Endothelial cell of umbilical vein (primary cell): ENCODE measurements at regions not wholly inside any gene's neighbourhood (a gene's known extent, or its start where the extent isn't known, plus 50 kb on each side); places are given as distances from the start of the nearest gene placed in this dataset.

ENCODE experiments used
- BruUV-seq: library from RNA; stranded (reverse); fragments of 400-500 nt; replicated peaks from 2 replicates; lab custom pipeline; 2021; lab: Mats Ljungman, UMichigan
- CTCF ChIA-PET: fragments of 300-600, 350-600 bp; sonication (Branson Sonifier 250); formaldehyde crosslinking; loops from one replicate; lab custom pipeline; 2021; ENCODE audit warnings: antibody characterized with exemption, inconsistent platforms; lab: Charles Lee
- POLR2A ChIA-PET: fragments of 300-600, 350-600 bp; sonication (Branson Sonifier 250); formaldehyde crosslinking; loops from one replicate; lab custom pipeline; 2021; ENCODE audit warnings: antibody characterized with exemption, inconsistent platforms; lab: Charles Lee
- DNase-seq: peaks from one replicate; pipeline ENCODE4 v3.0.0-alpha.2; 2011; ENCODE audit warnings: low read depth, low spot score
- FAIRE-seq: peaks from 2 replicates; lab custom pipeline; 2011; peaks lifted over from hg19 to GRCh38; lab: Jason Lieb, UNC
- H2AFZ ChIP-seq: 2 replicates; pipeline ENCODE4 v1.6.0; 2012; ENCODE audit warnings: low read depth, low read length, control low read depth, inconsistent platforms
- H3K27ac ChIP-seq: 2 replicates; pipeline ENCODE4 v1.5.1; 2011; ENCODE audit warnings: low read depth, mild to moderate bottlenecking, control low read depth, low read length, moderate library complexity; ENCODE audit not compliant: insufficient read depth
- H3K27me3 ChIP-seq, 2 experiments: 2 replicates each; pipeline versions ENCODE4 v1.6.0 to v1.6.1; 2011; ENCODE audit warnings: low read length in 2 of 2, mixed read lengths in 1 of 2; ENCODE audit not compliant: control insufficient read depth in 2 of 2, insufficient read depth in 2 of 2
- H3K36me3 ChIP-seq, 2 experiments: 2 replicates in 1 of 2; 3 replicates in 1 of 2; pipeline ENCODE4 v1.5.1; 2011; ENCODE audit warnings: low read length in 2 of 2, mild to moderate bottlenecking in 1 of 2, moderate library complexity in 1 of 2; ENCODE audit not compliant: control insufficient read depth in 2 of 2, insufficient read depth in 2 of 2; ENCODE audit errors: extremely low read depth in 1 of 2
- H3K4me1 ChIP-seq: 3 replicates; pipeline ENCODE4 v1.5.1; 2011; ENCODE audit warnings: mild to moderate bottlenecking, low read length; ENCODE audit not compliant: control insufficient read depth, insufficient read depth; ENCODE audit errors: extremely low read depth
- H3K4me2 ChIP-seq: 2 replicates; pipeline ENCODE4 v1.6.1; 2011; ENCODE audit warnings: low read length, control low read depth, mixed read lengths; ENCODE audit not compliant: insufficient read depth
- H3K4me3 ChIP-seq, 3 experiments: fragments of 200-600 bp in 1 of 3; sonication (generic), shearing (Covaris generic) in 1 of 3; replicated peaks in 1 of 3; 2 replicates each; pipeline ENCODE4 v1.5.1; 2011 to 2016; ENCODE audit warnings: control low read depth in 3 of 3, low read length in 3 of 3, mild to moderate bottlenecking in 2 of 3, inconsistent platforms in 1 of 3, low read depth in 1 of 3, moderate library complexity in 1 of 3; ENCODE audit not compliant: insufficient read depth in 1 of 3
- H3K79me2 ChIP-seq: 2 replicates; pipeline ENCODE4 v1.6.0; 2012; ENCODE audit warnings: low read length, inconsistent platforms; ENCODE audit not compliant: control insufficient read depth, insufficient read depth
- H3K9ac ChIP-seq: replicated peaks from 2 replicates; pipeline ENCODE3; 2011; ENCODE audit warnings: low read length, control low read depth; ENCODE audit not compliant: insufficient read depth; ENCODE audit errors: extremely low read depth
- H3K9me1 ChIP-seq: replicated peaks from 3 replicates; pipeline ENCODE4 v1.6.0; 2011; ENCODE audit warnings: mild to moderate bottlenecking, low read length; ENCODE audit not compliant: control insufficient read depth, insufficient read depth; ENCODE audit errors: extremely low read depth
- H3K9me3 ChIP-seq: replicated peaks from 2 replicates; pipeline ENCODE4 v1.5.1; 2012; ENCODE audit warnings: low read length, inconsistent platforms; ENCODE audit not compliant: control insufficient read depth, insufficient read depth
- H4K20me1 ChIP-seq: replicated peaks from 2 replicates; pipeline ENCODE3; 2011; ENCODE audit warnings: mild to moderate bottlenecking, low read length; ENCODE audit not compliant: control insufficient read depth, insufficient read depth; ENCODE audit errors: extremely low read depth
- EZH2 ChIP-seq: IDR thresholded peaks from 2 replicates; pipeline ENCODE4 v1.6.1; 2012; ENCODE audit warnings: borderline replicate concordance, low read depth, mild to moderate bottlenecking, moderate library complexity, low read length, inconsistent platforms; ENCODE audit not compliant: severe bottlenecking
- FOS ChIP-seq: IDR thresholded peaks from 2 replicates; pipeline ENCODE4 v1.6.1; 2011; ENCODE audit warnings: mild to moderate bottlenecking, low read length, moderate library complexity, borderline replicate concordance; ENCODE audit not compliant: insufficient read depth
- GATA2 ChIP-seq: IDR thresholded peaks from 2 replicates; pipeline ENCODE4 v1.7.0; 2011; ENCODE audit warnings: low read depth, mild to moderate bottlenecking, moderate library complexity, mixed read lengths, low read length; ENCODE audit not compliant: insufficient read length, insufficient read depth
- JUN ChIP-seq: IDR thresholded peaks from 2 replicates; pipeline ENCODE4 v1.6.1; 2011; ENCODE audit warnings: borderline replicate concordance, low read depth; ENCODE audit not compliant: insufficient read length, insufficient read depth
- MAX ChIP-seq: IDR thresholded peaks from 2 replicates; pipeline ENCODE4 v1.6.1; 2011; ENCODE audit not compliant: insufficient read depth, insufficient read length
- MYC ChIP-seq: IDR thresholded peaks from one replicate; pipeline ENCODE4 v1.6.1; 2011; ENCODE audit warnings: mild to moderate bottlenecking, low read depth, low read length
- POLR2A ChIP-seq: IDR thresholded peaks from 2 replicates; pipeline ENCODE4 v1.6.1; 2012; ENCODE audit warnings: low read depth, mild to moderate bottlenecking, control low read depth, low read length
- POLR2AphosphoS5 ChIP-seq: IDR thresholded peaks from 2 replicates; pipeline ENCODE4 v1.6.1; 2012; ENCODE audit warnings: low read depth, mild to moderate bottlenecking, control low read depth, low read length, moderate library complexity; ENCODE audit not compliant: insufficient read depth
- dilution Hi-C: fragments of 300-500 bp; cut with MboI; formaldehyde crosslinking; loops from one replicate; pipeline ENCODE4 v1.15.0; 2019; ENCODE audit warnings: low sequenced_read_pairs; ENCODE audit not compliant: extremely low pct_ligation_motif_present
- intact Hi-C: fragments of 100-400 bp; cut with micrococcal nuclease; formaldehyde crosslinking; loops from one replicate; pipeline ENCODE4 v1.10.0; 2022
- TF ChIP-seq, protein P1 (sequence below), 2 donors: IDR thresholded peaks; 1 replicate in 1 of 2; 2 replicates in 1 of 2; pipeline ENCODE4 v1.5.1; 2011; ENCODE audit warnings: low read length in 2 of 2, mild to moderate bottlenecking in 2 of 2, moderate library complexity in 2 of 2, control low read depth in 1 of 2, inconsistent platforms in 1 of 2, low read depth in 1 of 2; ENCODE audit not compliant: insufficient read depth in 1 of 2; ENCODE audit errors: extremely low read depth in 1 of 2

DNA sequence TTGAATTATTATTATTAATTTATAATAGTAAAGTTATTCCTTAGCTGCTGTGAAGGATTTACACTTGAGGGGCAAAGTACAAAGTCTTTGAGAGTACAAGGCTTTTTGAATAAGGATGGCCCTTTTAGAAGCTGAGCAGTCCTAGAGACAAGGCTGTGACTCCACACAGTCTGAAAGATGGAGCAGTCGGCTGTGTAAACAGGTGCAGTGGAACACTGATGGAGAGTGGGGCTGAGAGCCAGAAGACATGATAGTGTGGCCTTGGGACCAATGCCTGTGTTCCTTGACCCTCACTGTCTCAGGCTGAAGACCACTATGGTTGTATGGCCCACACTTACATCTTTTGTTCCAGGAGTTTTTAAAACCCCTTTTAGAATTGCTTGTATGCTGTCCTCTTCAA is 311.2 kb upstream of the PHF14 start:
- no TSS peak for BruUV-seq
- no peak for TF ChIP-seq FOS
- TF ChIP-seq EZH2, result no peak
- TF ChIP-seq MYC, result no peak
- TF ChIP-seq JUN, result no peak
- no peak for TF ChIP-seq POLR2A
- TF ChIP-seq, protein P1, sequence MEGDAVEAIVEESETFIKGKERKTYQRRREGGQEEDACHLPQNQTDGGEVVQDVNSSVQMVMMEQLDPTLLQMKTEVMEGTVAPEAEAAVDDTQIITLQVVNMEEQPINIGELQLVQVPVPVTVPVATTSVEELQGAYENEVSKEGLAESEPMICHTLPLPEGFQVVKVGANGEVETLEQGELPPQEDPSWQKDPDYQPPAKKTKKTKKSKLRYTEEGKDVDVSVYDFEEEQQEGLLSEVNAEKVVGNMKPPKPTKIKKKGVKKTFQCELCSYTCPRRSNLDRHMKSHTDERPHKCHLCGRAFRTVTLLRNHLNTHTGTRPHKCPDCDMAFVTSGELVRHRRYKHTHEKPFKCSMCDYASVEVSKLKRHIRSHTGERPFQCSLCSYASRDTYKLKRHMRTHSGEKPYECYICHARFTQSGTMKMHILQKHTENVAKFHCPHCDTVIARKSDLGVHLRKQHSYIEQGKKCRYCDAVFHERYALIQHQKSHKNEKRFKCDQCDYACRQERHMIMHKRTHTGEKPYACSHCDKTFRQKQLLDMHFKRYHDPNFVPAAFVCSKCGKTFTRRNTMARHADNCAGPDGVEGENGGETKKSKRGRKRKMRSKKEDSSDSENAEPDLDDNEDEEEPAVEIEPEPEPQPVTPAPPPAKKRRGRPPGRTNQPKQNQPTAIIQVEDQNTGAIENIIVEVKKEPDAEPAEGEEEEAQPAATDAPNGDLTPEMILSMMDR (IDR thresholded peaks at IDR 0.05; ENCODE audit: extremely low read depth in 1 of 2, insufficient read depth in 1 of 2, low read depth in 1 of 2, low read length in 2 of 2), result no peak
- no peak for TF ChIP-seq MAX
- no peak for TF ChIP-seq GATA2
- no peak for TF ChIP-seq POLR2AphosphoS5
- DNase-seq (no peak), FAIRE-seq (no peak)
- no peak overlapping the region for H3K27ac ChIP-seq
- CTCF ChIA-PET, result no interaction called here
- no peak overlapping the region for H3K4me2 ChIP-seq
- H3K27me3 ChIP-seq, result no peaks in the 10 kb centered on the region
- POLR2A ChIA-PET, result no interaction called here
- dilution Hi-C loops (no loop called here), intact Hi-C loops (no loop called here)
- no peaks in the 10 kb centered on the region for H4K20me1 ChIP-seq
- H3K9me3 ChIP-seq, result no peaks in the 10 kb centered on the region
- no peak overlapping the region for H3K4me3 ChIP-seq
- no peaks in the 10 kb centered on the region for H3K36me3 ChIP-seq
- H3K4me1 ChIP-seq, result no peaks in the 10 kb centered on the region
- no peak overlapping the region for H2AFZ ChIP-seq
- H3K79me2 ChIP-seq, result no peaks in the 10 kb centered on the region
- H3K9ac ChIP-seq, result no peak overlapping the region
- H3K9me1 ChIP-seq, result no peaks in the 10 kb centered on the region
